B cell (primary cell): ENCODE measurements at regions not wholly inside any gene's neighbourhood (a gene's known extent, or its start where the extent isn't known, plus 50 kb on each side); places are given as distances from the start of the nearest gene placed in this dataset.

Experiments
- ATAC-seq: fragments of 200-7000 bp; cut with Tn5 transposase; one replicate; pipeline ENCODE4 v1.10.0; 2021; ENCODE audit warnings: low read depth, mild to moderate bottlenecking, moderate number of reproducible peaks, moderate library complexity
- CTCF ChIA-PET: fragments of 350-600 bp; sonication (Branson Sonifier 250); formaldehyde crosslinking; loops from one replicate; lab custom pipeline; 2021; ENCODE audit warnings: antibody characterized with exemption, inconsistent platforms; lab: Charles Lee
- POLR2A ChIA-PET: fragments of 350-600 bp; sonication (Branson Sonifier 250); formaldehyde crosslinking; loops from one replicate; lab custom pipeline; 2021; ENCODE audit warnings: antibody characterized with exemption; lab: Charles Lee
- DNase-seq: peaks from one replicate; pipeline ENCODE4 v3.0.0; 2013
- H2AFZ ChIP-seq: 2 replicates; pipeline ENCODE4 v1.6.1; 2012; ENCODE audit warnings: mild to moderate bottlenecking, low read depth, low read length; ENCODE audit not compliant: insufficient read depth, poor library complexity, severe bottlenecking
- H3K27ac ChIP-seq, 2 donors: 1 replicate in 1 of 2; 2 replicates in 1 of 2; pipeline ENCODE4 v1.5.1; 2012 to 2013; ENCODE audit warnings: low read length in 2 of 2, mild to moderate bottlenecking in 2 of 2, moderate library complexity in 1 of 2
- H3K27me3 ChIP-seq, 4 experiments: fragments of 200-600 bp in 1 of 4; sonication (generic) in 1 of 4; replicated peaks in 1 of 4; 1 replicate in 2 of 4; 2 replicates in 2 of 4; pipeline versions ENCODE4 v1.6.1 to v1.7.0; 2013 to 2016; ENCODE audit warnings: low read length in 3 of 4, mild to moderate bottlenecking in 2 of 4, mixed read lengths in 1 of 4, moderate library complexity in 1 of 4; ENCODE audit not compliant: insufficient read depth in 4 of 4, control insufficient read depth in 3 of 4; ENCODE audit errors: control extremely low read depth in 1 of 4
- H3K36me3 ChIP-seq, 2 experiments: replicated peaks in 1 of 2; 1 replicate in 1 of 2; 2 replicates in 1 of 2; pipeline versions ENCODE4 v1.6.1 to v1.7.1; 2013; ENCODE audit warnings: low read length in 1 of 2; ENCODE audit not compliant: insufficient read depth in 2 of 2, control insufficient read depth in 1 of 2; ENCODE audit errors: control extremely low read depth in 1 of 2, extremely low read depth in 1 of 2
- H3K4me1 ChIP-seq, 2 donors: fragments of 200-600 bp in 1 of 2; sonication (generic) in 1 of 2; 1 replicate in 1 of 2; 2 replicates in 1 of 2; pipeline versions ENCODE4 v1.5.1 to v1.6.1; 2013 to 2017; ENCODE audit warnings: low read length in 2 of 2; ENCODE audit not compliant: control insufficient read depth in 2 of 2, insufficient read depth in 2 of 2
- H3K4me2 ChIP-seq: replicated peaks from 2 replicates; pipeline ENCODE3; 2012; ENCODE audit warnings: mild to moderate bottlenecking, low read depth, low read length; ENCODE audit not compliant: poor library complexity, severe bottlenecking
- H3K4me3 ChIP-seq, 5 experiments: fragments of 200-600 bp in 1 of 5; sonication (generic) in 1 of 5; 1 replicate in 3 of 5; 2 replicates in 2 of 5; pipeline versions ENCODE4 v1.5.1 to v1.7.0; 2011 to 2016; ENCODE audit warnings: low read length in 4 of 5, mild to moderate bottlenecking in 4 of 5, low read depth in 2 of 5, control low read depth in 1 of 5, moderate library complexity in 1 of 5; ENCODE audit not compliant: insufficient read depth in 1 of 5; ENCODE audit errors: control extremely low read depth in 1 of 5, extremely low read depth in 1 of 5
- H3K79me2 ChIP-seq: fragments of 200-600 bp; sonication (generic); one replicate; pipeline ENCODE4 v1.6.0; 2016; ENCODE audit warnings: low read length; ENCODE audit not compliant: control insufficient read depth, insufficient read depth
- H3K9ac ChIP-seq: fragments of 200-600 bp; sonication (generic); 2 replicates; pipeline ENCODE4 v1.6.1; 2017; ENCODE audit warnings: mild to moderate bottlenecking, low read length, moderate library complexity
- H3K9me3 ChIP-seq, 3 donors: one replicate each; pipeline versions ENCODE4 v1.6.1 to v1.7.1; 2013; ENCODE audit warnings: low read length in 2 of 3; ENCODE audit not compliant: control insufficient read depth in 2 of 3, insufficient read depth in 1 of 3; ENCODE audit errors: control extremely low read depth in 1 of 3
- H4K20me1 ChIP-seq: 2 replicates; pipeline ENCODE4 v1.6.0; 2012; ENCODE audit warnings: mild to moderate bottlenecking, low read length; ENCODE audit not compliant: insufficient read depth, control insufficient read depth, poor library complexity, severe bottlenecking
- H3K27ac Mint-ChIP-seq: one replicate; pipeline ENCODE4 v1.8.0; 2021; ENCODE audit warnings: mixed read lengths
- H3K27me3 Mint-ChIP-seq: one replicate; pipeline ENCODE4 v1.8.0; 2021; ENCODE audit warnings: mixed read lengths
- H3K4me1 Mint-ChIP-seq: one replicate; pipeline ENCODE4 v1.8.0; 2021; ENCODE audit warnings: mixed read lengths
- H3K4me3 Mint-ChIP-seq: one replicate; pipeline ENCODE4 v1.8.0; 2021; ENCODE audit warnings: mixed read lengths
- H3K9me3 Mint-ChIP-seq: one replicate; pipeline ENCODE4 v1.8.0; 2022; ENCODE audit warnings: mixed read lengths; ENCODE audit not compliant: insufficient read depth
- CTCF ChIP-seq: fragments of 200-600 bp; IDR thresholded peaks from one replicate; pipeline ENCODE4 v1.8.0; 2022; ENCODE audit warnings: antibody characterized with exemption, mild to moderate bottlenecking
- EZH2 ChIP-seq: IDR thresholded peaks from 2 replicates; pipeline ENCODE4 v1.6.1; 2012; ENCODE audit warnings: borderline replicate concordance, low read depth, mild to moderate bottlenecking, moderate library complexity, low read length; ENCODE audit not compliant: insufficient read depth, poor library complexity, severe bottlenecking
- WGBS: methylation state at CpG from one replicate; pipeline ENCODE4 v1.1.5; 2013; ENCODE audit warnings: missing lambda C conversion rate; ENCODE audit not compliant: insufficient coverage; 5-methylcytosine and 5-hydroxymethylcytosine counted together
- intact Hi-C: fragments of 100-400 bp; cut with micrococcal nuclease; formaldehyde crosslinking; loops from one replicate; pipeline ENCODE4 v1.10.0; 2022

GRCh38 chr1:98280049-98280448 is 359.2 kb upstream of the DPYD start:
- Histone ChIP-seq H2AFZ (no peak overlapping the region), H3K4me3 (no peak overlapping the region), H3K79me2 (no peaks in the 10 kb centered on the region), H3K27ac (no peak overlapping the region), H3K4me2 (no peak overlapping the region), H3K36me3 (no peaks in the 10 kb centered on the region), H3K9ac (no peak overlapping the region), H4K20me1 (no peaks in the 10 kb centered on the region), H3K4me1 (no peaks in the 10 kb centered on the region), H3K27me3 (no peaks in the 10 kb centered on the region), H3K9me3 (no peaks in the 10 kb centered on the region)
- DNase-seq (no peak), ATAC-seq (no peak)
- no peak for TF ChIP-seq EZH2
- no peak for TF ChIP-seq CTCF
- H3K4me3 Mint-ChIP-seq, result no peak overlapping the region
- no peaks in the 10 kb centered on the region for H3K9me3 Mint-ChIP-seq
- intact Hi-C loops, result no loop called here
- POLR2A ChIA-PET, result no interaction called here
- whole genome bisulfite sequencing, result 86% methylated on average over 3 of the region's 4 CpGs
- no peaks in the 10 kb centered on the region for H3K27me3 Mint-ChIP-seq
- H3K4me1 Mint-ChIP-seq, result no peaks in the 10 kb centered on the region
- H3K27ac Mint-ChIP-seq, result no peak overlapping the region
- CTCF ChIA-PET, result no interaction called here

- CTCF ChIA-PET, result no interaction called here
- Histone ChIP-seq H3K4me2 (no peak overlapping the region), H3K27me3 (no peaks in the 10 kb centered on the region)
Observed at GRCh38 chr1:98278055-98278454, 357.2 kb upstream of the DPYD start.

More at GRCh38 chr1:98278055-98278454, 357.2 kb upstream of the DPYD start:
- Mint-ChIP-seq H3K27ac (no peak overlapping the region), H3K27me3 (no peaks in the 10 kb centered on the region), H3K4me3 (no peak overlapping the region), H3K9me3 (peaks cover under 1% of the 10 kb centered on the region), H3K4me1 (no peaks in the 10 kb centered on the region)
- Histone ChIP-seq H3K27ac (no peak overlapping the region), H3K36me3 (no peaks in the 10 kb centered on the region), H3K9me3 (no peaks in the 10 kb centered on the region), H4K20me1 (no peaks in the 10 kb centered on the region), H3K4me3 (no peak overlapping the region), H2AFZ (no peak overlapping the region), H3K4me1 (no peaks in the 10 kb centered on the region), H3K79me2 (no peaks in the 10 kb centered on the region), H3K9ac (no peak overlapping the region)
- TF ChIP-seq EZH2 (no peak), CTCF (no peak)
- ATAC-seq (no peak), DNase-seq (no peak)
- intact Hi-C loops, result no loop called here
- POLR2A ChIA-PET, result no interaction called here
- 100% methylated on average over 1 of the region's 3 CpGs for WGBS
